ENCODE measurements at regions not wholly inside any gene's neighbourhood (a gene's known extent, or its start where the extent isn't known, plus 50 kb on each side); places are given as distances from the start of the nearest gene placed in this dataset.

DNA sequence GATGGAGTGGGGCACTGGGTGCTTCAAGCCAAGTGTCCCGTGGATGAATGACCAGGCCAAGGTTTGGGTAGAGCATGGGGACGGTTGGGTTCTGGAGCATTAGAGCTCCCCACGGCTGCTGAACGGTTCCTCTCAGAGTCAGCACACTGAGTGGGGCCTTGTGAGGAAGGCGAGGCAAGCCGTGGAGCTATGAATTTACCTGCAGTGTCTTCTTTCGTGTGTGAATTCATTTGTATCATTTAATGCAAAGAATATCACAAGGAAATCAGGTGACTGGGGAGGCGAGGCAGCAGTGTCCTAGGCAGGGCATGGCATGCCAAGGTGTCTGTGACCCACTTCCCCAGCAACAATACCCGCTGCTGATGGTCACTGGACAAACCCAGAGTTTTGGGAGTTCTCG, 343.5 kb upstream of the B3GAT1 start:
- no peaks in the 10 kb centered on the region for H3K36me3 ChIP-seq (ENCODE audit: insufficient read depth, low read length)
- H3K9me3 ChIP-seq (ENCODE audit: low read depth, low read length): no peaks in the 10 kb centered on the region
- H3K4me1 ChIP-seq (ENCODE audit: insufficient read depth, low read length): no peaks in the 10 kb centered on the region
- TF ChIP-seq, protein P1, sequence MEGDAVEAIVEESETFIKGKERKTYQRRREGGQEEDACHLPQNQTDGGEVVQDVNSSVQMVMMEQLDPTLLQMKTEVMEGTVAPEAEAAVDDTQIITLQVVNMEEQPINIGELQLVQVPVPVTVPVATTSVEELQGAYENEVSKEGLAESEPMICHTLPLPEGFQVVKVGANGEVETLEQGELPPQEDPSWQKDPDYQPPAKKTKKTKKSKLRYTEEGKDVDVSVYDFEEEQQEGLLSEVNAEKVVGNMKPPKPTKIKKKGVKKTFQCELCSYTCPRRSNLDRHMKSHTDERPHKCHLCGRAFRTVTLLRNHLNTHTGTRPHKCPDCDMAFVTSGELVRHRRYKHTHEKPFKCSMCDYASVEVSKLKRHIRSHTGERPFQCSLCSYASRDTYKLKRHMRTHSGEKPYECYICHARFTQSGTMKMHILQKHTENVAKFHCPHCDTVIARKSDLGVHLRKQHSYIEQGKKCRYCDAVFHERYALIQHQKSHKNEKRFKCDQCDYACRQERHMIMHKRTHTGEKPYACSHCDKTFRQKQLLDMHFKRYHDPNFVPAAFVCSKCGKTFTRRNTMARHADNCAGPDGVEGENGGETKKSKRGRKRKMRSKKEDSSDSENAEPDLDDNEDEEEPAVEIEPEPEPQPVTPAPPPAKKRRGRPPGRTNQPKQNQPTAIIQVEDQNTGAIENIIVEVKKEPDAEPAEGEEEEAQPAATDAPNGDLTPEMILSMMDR (IDR thresholded peaks at IDR 0.05; ENCODE audit: extremely low read depth, low read depth, low read length): no peak
- H3K79me2 ChIP-seq (ENCODE audit: insufficient read depth, low read length): no peaks in the 10 kb centered on the region
- H2AFZ ChIP-seq (ENCODE audit: low read length): no peak overlapping the region
- no peak for DNase-seq (ENCODE audit: insufficient read length, low spot score, missing footprints)
- H3K4me2 ChIP-seq (ENCODE audit: insufficient read depth, low read length): no peak overlapping the region
- no peak overlapping the region for H3K27ac ChIP-seq (ENCODE audit: low read depth, low read length)
- H3K27me3 ChIP-seq (ENCODE audit: insufficient read depth, low read length): no peaks in the 10 kb centered on the region
- H4K20me1 ChIP-seq (ENCODE audit: insufficient read depth, low read length): no peaks in the 10 kb centered on the region
- no peak overlapping the region for H3K4me3 ChIP-seq (ENCODE audit: insufficient read depth, low read length)

DNA sequence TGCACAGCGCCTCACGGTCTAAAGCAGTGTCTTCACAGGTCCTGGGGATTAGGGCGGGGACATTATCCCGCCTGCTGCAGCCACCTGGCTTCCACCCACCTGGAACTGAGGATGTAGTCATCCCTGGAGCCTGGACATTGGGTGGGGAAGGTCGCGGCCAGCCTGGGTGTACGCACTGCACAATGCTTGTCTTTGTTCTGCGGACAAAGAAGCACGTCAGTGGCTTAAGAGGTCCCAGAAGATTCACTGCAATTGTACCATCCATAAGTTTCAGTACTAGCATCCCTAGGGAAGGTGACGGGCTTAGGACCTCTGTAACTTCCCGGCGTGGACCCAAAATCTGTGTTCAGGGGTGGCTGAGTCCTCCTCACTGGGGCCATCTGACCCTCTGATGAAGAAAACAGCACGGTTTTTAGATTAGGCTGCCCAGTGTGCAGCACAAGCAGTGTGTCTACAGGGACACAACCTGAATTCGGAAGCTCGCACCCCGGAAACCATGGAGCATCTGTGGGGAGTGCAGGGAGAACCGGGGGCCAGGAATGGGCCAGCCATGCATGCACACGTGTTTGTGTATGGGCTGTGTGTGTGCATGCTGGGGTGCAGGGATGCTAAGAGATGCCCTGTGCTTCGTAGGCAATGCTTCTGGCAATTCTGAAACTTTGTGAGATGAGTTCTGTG, 342.6 kb upstream of the B3GAT1 start:
- Histone ChIP-seq H3K79me2 (ENCODE audit: insufficient read depth, low read length) (no peaks in the 10 kb centered on the region), H3K27ac (ENCODE audit: low read depth, low read length) (no peak overlapping the region), H3K4me1 (ENCODE audit: insufficient read depth, low read length) (no peaks in the 10 kb centered on the region), H3K27me3 (ENCODE audit: insufficient read depth, low read length) (no peaks in the 10 kb centered on the region), H3K4me2 (ENCODE audit: insufficient read depth, low read length) (no peak overlapping the region), H3K9me3 (ENCODE audit: low read depth, low read length) (no peaks in the 10 kb centered on the region), H2AFZ (ENCODE audit: low read length) (no peak overlapping the region), H3K4me3 (ENCODE audit: insufficient read depth, low read length) (no peak overlapping the region), H3K36me3 (ENCODE audit: insufficient read depth, low read length) (no peaks in the 10 kb centered on the region), H4K20me1 (ENCODE audit: insufficient read depth, low read length) (no peaks in the 10 kb centered on the region)
- no peak for DNase-seq (ENCODE audit: insufficient read length, low spot score, missing footprints)
- TF ChIP-seq, protein P1 (IDR thresholded peaks at IDR 0.05; ENCODE audit: extremely low read depth, low read depth, low read length): no peak

DNA sequence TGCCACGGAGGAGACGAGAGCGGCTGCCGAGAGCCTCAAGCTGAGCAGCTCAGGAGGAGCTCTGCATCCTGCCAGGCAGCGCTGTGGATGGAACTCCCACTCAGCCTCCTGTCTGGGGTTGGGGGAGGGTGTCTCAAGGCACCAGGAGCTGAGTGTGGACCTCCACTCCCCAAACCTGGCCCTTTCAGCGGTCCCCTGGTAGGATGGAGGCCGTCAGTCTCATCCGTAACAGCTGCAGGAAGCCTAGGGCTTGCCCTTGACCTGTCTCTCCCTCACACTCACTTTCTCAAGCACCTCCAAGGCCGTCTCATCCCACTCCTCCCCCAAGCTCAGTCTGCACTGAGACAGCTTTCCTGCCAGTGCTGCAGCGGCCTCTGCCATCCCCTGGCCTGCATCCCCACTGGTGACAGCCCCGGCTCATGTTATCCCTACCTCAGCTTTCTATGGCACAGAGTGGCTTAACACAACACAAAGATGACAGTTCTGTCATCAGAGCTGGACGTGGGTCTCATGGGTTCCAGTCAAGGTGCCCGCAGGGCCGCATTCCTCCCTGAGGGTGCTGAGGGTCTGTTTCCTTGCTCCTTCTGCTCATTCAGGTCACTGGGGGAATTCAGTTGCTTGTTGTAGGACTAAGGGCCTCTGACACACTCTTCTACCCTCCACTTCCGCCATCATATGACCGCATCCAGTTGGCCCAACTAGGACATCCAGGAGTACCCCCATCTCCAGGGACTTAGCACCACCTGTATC, 341.9 kb upstream of the B3GAT1 start:
- H3K79me2 ChIP-seq (ENCODE audit: insufficient read depth, low read length): no peaks in the 10 kb centered on the region
- H3K27ac ChIP-seq (ENCODE audit: low read depth, low read length): no peak overlapping the region
- H3K27me3 ChIP-seq (ENCODE audit: insufficient read depth, low read length): no peaks in the 10 kb centered on the region
- H2AFZ ChIP-seq (ENCODE audit: low read length): no peak overlapping the region
- no peak overlapping the region for H3K4me3 ChIP-seq (ENCODE audit: insufficient read depth, low read length)
- H3K9me3 ChIP-seq (ENCODE audit: low read depth, low read length): no peaks in the 10 kb centered on the region
- H3K36me3 ChIP-seq (ENCODE audit: insufficient read depth, low read length): no peaks in the 10 kb centered on the region
- no peak overlapping the region for H3K4me2 ChIP-seq (ENCODE audit: insufficient read depth, low read length)
- no peaks in the 10 kb centered on the region for H4K20me1 ChIP-seq (ENCODE audit: insufficient read depth, low read length)
- H3K4me1 ChIP-seq (ENCODE audit: insufficient read depth, low read length): no peaks in the 10 kb centered on the region
- TF ChIP-seq, protein P1 (IDR thresholded peaks at IDR 0.05; ENCODE audit: extremely low read depth, low read depth, low read length): no peak
- DNase-seq (ENCODE audit: insufficient read length, low spot score, missing footprints): no peak

DNA sequence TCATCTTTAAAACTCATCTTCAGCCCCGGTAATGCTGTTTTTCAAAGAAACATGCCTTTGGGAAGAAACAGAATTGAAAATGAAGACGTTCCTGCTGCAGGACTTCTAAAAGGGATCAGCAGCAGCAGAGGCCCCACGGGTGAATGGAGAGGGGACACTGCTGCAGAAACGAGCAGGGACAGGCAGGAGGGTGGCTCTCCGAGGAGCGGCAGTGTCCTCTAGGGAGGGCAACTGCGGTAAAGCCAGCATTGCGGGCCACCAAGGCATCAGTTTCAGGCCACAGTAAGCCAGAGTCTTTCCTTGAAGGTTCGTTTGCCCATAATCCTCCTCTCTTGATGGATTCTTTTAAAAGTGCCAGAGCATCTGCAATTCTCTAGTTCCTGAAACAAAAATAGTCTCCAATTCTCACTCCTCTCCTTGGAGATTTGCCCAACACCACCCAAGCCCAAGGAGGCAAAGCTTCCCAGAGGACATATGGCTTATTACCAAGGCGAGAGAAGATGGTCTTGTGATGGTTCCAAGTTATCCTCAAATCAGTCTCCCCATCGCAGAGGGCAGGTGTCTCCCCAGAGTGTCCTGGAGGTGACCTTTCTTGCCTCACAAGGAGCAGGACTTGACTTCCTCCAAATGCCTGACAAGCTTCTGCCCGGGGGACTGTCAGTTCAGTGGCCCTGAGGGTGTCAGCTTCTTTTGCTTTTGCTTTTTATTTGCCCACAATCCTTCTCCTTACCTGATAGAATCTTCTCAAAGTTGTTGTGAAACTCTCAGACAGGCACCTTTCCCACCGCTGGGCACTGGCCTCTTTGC, 341.1 kb upstream of the B3GAT1 start:
- no peak for DNase-seq (ENCODE audit: insufficient read length, low spot score, missing footprints)

More for the DNA sequence above, 341.1 kb upstream of the B3GAT1 start:
- Histone ChIP-seq H2AFZ (ENCODE audit: low read length) (no peak overlapping the region), H3K4me2 (ENCODE audit: insufficient read depth, low read length) (no peak overlapping the region), H3K9me3 (ENCODE audit: low read depth, low read length) (no peaks in the 10 kb centered on the region), H3K27me3 (ENCODE audit: insufficient read depth, low read length) (no peaks in the 10 kb centered on the region), H3K79me2 (ENCODE audit: insufficient read depth, low read length) (no peaks in the 10 kb centered on the region), H3K36me3 (ENCODE audit: insufficient read depth, low read length) (no peaks in the 10 kb centered on the region), H4K20me1 (ENCODE audit: insufficient read depth, low read length) (no peaks in the 10 kb centered on the region), H3K27ac (ENCODE audit: low read depth, low read length) (no peak overlapping the region), H3K4me1 (ENCODE audit: insufficient read depth, low read length) (no peaks in the 10 kb centered on the region), H3K4me3 (ENCODE audit: insufficient read depth, low read length) (no peak overlapping the region)
- TF ChIP-seq, protein P1 (IDR thresholded peaks at IDR 0.05; ENCODE audit: extremely low read depth, low read depth, low read length): no peak

Measured in osteoblast (primary cell).